T-helper 17 cell (primary cell): ENCODE measurements at regions not wholly inside any gene's neighbourhood (a gene's known extent, or its start where the extent isn't known, plus 50 kb on each side); places are given as distances from the start of the nearest gene placed in this dataset.

ENCODE experiments used
- ATAC-seq: fragments of 150-1000 bp; cut with Tn5 transposase; 2 replicates; pipeline ENCODE4 v1.10.0; 2021; ENCODE audit warnings: mild to moderate bottlenecking, moderate library complexity
- DNase-seq, 3 donors: peaks; one replicate each; pipeline versions ENCODE4 v3.0.0 to v3.0.0-alpha.2; 2020 to 2021
- H3K9me3 ChIP-seq: one replicate; pipeline ENCODE4 v1.7.0; 2013; ENCODE audit warnings: low read length, mild to moderate bottlenecking; ENCODE audit not compliant: control insufficient read depth, poor library complexity, severe bottlenecking
- H3K27ac Mint-ChIP-seq: one replicate; pipeline ENCODE4 v1.8.0; 2022; ENCODE audit warnings: mild to moderate bottlenecking, moderate library complexity, mixed read lengths
- H3K27me3 Mint-ChIP-seq: one replicate; pipeline ENCODE4 v1.8.0; 2022; ENCODE audit warnings: mixed read lengths
- H3K36me3 Mint-ChIP-seq: one replicate; pipeline ENCODE4 v1.8.0; 2022; ENCODE audit warnings: low read depth, mixed read lengths
- H3K4me1 Mint-ChIP-seq: one replicate; pipeline ENCODE4 v1.8.0; 2022; ENCODE audit warnings: mild to moderate bottlenecking, mixed read lengths
- H3K4me3 Mint-ChIP-seq: one replicate; pipeline ENCODE4 v1.8.0; 2022; ENCODE audit warnings: mild to moderate bottlenecking, moderate library complexity, mixed read lengths

- Mint-ChIP-seq H3K27me3 (peaks cover 4% of the 10 kb centered on the region), H3K4me3 (no peak overlapping the region), H3K27ac (no peak overlapping the region), H3K4me1 (no peaks in the 10 kb centered on the region), H3K36me3 (no peaks in the 10 kb centered on the region)
- DNase-seq (no peak), ATAC-seq (no peak)
- no peaks in the 10 kb centered on the region for H3K9me3 ChIP-seq
Measured at GRCh38 chr19:28829762-28830161, 383.2 kb downstream of the UQCRFS1 start.

GRCh38 chr19:28829359-28829758, 383.6 kb downstream of the UQCRFS1 start:
- DNase-seq (no peak), ATAC-seq (no peak)
- H3K36me3 Mint-ChIP-seq = no peaks in the 10 kb centered on the region
- H3K4me1 Mint-ChIP-seq = no peaks in the 10 kb centered on the region
- H3K27me3 Mint-ChIP-seq = peaks cover 4% of the 10 kb centered on the region
- H3K27ac Mint-ChIP-seq = no peak overlapping the region
- no peak overlapping the region for H3K4me3 Mint-ChIP-seq
- no peaks in the 10 kb centered on the region for H3K9me3 ChIP-seq

- H3K36me3 Mint-ChIP-seq = no peaks in the 10 kb centered on the region
- DNase-seq (no peak), ATAC-seq (no peak)
- H3K4me1 Mint-ChIP-seq = no peaks in the 10 kb centered on the region
- H3K4me3 Mint-ChIP-seq = no peak overlapping the region
- H3K27ac Mint-ChIP-seq = no peak overlapping the region
- H3K9me3 ChIP-seq = no peaks in the 10 kb centered on the region
- H3K27me3 Mint-ChIP-seq = no peaks in the 10 kb centered on the region
Measured at GRCh38 chr19:28828276-28828870, 384.6 kb downstream of the UQCRFS1 start.

GRCh38 chr19:28827382-28827781, 385.6 kb downstream of the UQCRFS1 start:
- ATAC-seq (no peak), DNase-seq (no peak)
- H3K27ac Mint-ChIP-seq = no peak overlapping the region
- no peaks in the 10 kb centered on the region for H3K9me3 ChIP-seq
- H3K36me3 Mint-ChIP-seq = no peaks in the 10 kb centered on the region
- H3K27me3 Mint-ChIP-seq = no peaks in the 10 kb centered on the region
- H3K4me3 Mint-ChIP-seq = no peak overlapping the region
- no peaks in the 10 kb centered on the region for H3K4me1 Mint-ChIP-seq

GRCh38 chr19:28823338-28823961, 389.5 kb downstream of the UQCRFS1 start:
- ATAC-seq = no peak
- Mint-ChIP-seq H3K36me3 (no peaks in the 10 kb centered on the region), H3K4me3 (no peak overlapping the region)

GRCh38 chr19:28820289-28820688, 392.7 kb downstream of the UQCRFS1 start:
- DNase-seq = no peak
- H3K27me3 Mint-ChIP-seq = no peaks in the 10 kb centered on the region
- no peak overlapping the region for H3K27ac Mint-ChIP-seq
- H3K4me3 Mint-ChIP-seq = no peak overlapping the region
- no peaks in the 10 kb centered on the region for H3K4me1 Mint-ChIP-seq
- ATAC-seq = no peak
- no peaks in the 10 kb centered on the region for H3K9me3 ChIP-seq
- H3K36me3 Mint-ChIP-seq = no peaks in the 10 kb centered on the region

More at GRCh38 chr19:28823338-28823961, 389.5 kb downstream of the UQCRFS1 start:
- H3K9me3 ChIP-seq = no peaks in the 10 kb centered on the region
- Mint-ChIP-seq H3K27ac (no peak overlapping the region), H3K27me3 (no peaks in the 10 kb centered on the region), H3K4me1 (no peaks in the 10 kb centered on the region)
- no peak for DNase-seq

- Mint-ChIP-seq H3K27me3 (no peaks in the 10 kb centered on the region), H3K4me1 (no peaks in the 10 kb centered on the region), H3K36me3 (no peaks in the 10 kb centered on the region), H3K4me3 (no peak overlapping the region), H3K27ac (no peak overlapping the region)
- ATAC-seq = no peak
- H3K9me3 ChIP-seq = no peaks in the 10 kb centered on the region
- DNase-seq = no peak
Measured at GRCh38 chr19:28815257-28815656, 397.7 kb downstream of the UQCRFS1 start.

GRCh38 chr19:28794301-28794700, 418.6 kb downstream of the UQCRFS1 start:
- peaks cover 17% of the 10 kb centered on the region for H3K27me3 Mint-ChIP-seq
- no peak overlapping the region for H3K4me3 Mint-ChIP-seq
- no peaks in the 10 kb centered on the region for H3K36me3 Mint-ChIP-seq
- no peak for ATAC-seq
- no peak for DNase-seq
- H3K4me1 Mint-ChIP-seq = no peaks in the 10 kb centered on the region
- no peak overlapping the region for H3K27ac Mint-ChIP-seq
- H3K9me3 ChIP-seq = no peaks in the 10 kb centered on the region

- Mint-ChIP-seq H3K4me1 (no peaks in the 10 kb centered on the region), H3K27me3 (peaks cover 17% of the 10 kb centered on the region), H3K4me3 (no peak overlapping the region), H3K27ac (no peak overlapping the region), H3K36me3 (no peaks in the 10 kb centered on the region)
- no peaks in the 10 kb centered on the region for H3K9me3 ChIP-seq
- DNase-seq = no peak
- ATAC-seq = no peak
Measured at GRCh38 chr19:28793391-28794168, 419.4 kb downstream of the UQCRFS1 start.

GRCh38 chr19:28785971-28786370, 427.0 kb downstream of the UQCRFS1 start:
- Mint-ChIP-seq H3K27ac (no peak overlapping the region), H3K4me3 (no peak overlapping the region), H3K27me3 (peaks cover 4% of the 10 kb centered on the region), H3K4me1 (no peaks in the 10 kb centered on the region), H3K36me3 (no peaks in the 10 kb centered on the region)
- H3K9me3 ChIP-seq = no peaks in the 10 kb centered on the region
- DNase-seq (no peak), ATAC-seq (no peak)

GRCh38 chr19:28764066-28764465, 448.9 kb downstream of the UQCRFS1 start:
- H3K27me3 Mint-ChIP-seq = no peaks in the 10 kb centered on the region
- no peaks in the 10 kb centered on the region for H3K36me3 Mint-ChIP-seq
- H3K27ac Mint-ChIP-seq = no peak overlapping the region
- ATAC-seq (no peak), DNase-seq (no peak)
- H3K4me1 Mint-ChIP-seq = no peaks in the 10 kb centered on the region
- H3K4me3 Mint-ChIP-seq = no peak overlapping the region
- peaks cover 2% of the 10 kb centered on the region for H3K9me3 ChIP-seq

- ATAC-seq (no peak), DNase-seq (no peak)
- Mint-ChIP-seq H3K36me3 (no peaks in the 10 kb centered on the region), H3K4me1 (no peaks in the 10 kb centered on the region), H3K27ac (no peak overlapping the region), H3K4me3 (no peak overlapping the region), H3K27me3 (peaks cover 4% of the 10 kb centered on the region)
- H3K9me3 ChIP-seq = no peaks in the 10 kb centered on the region
Measured at GRCh38 chr19:28746478-28746877, 466.5 kb downstream of the UQCRFS1 start.

GRCh38 chr19:28744943-28745342, 468.0 kb downstream of the UQCRFS1 start:
- no peak for DNase-seq
- ATAC-seq = no peak
- Mint-ChIP-seq H3K27ac (no peak overlapping the region), H3K4me1 (no peaks in the 10 kb centered on the region), H3K36me3 (no peaks in the 10 kb centered on the region), H3K27me3 (peaks cover 4% of the 10 kb centered on the region), H3K4me3 (no peak overlapping the region)
- H3K9me3 ChIP-seq = no peaks in the 10 kb centered on the region
